HL-60 (cell line): ENCODE measurements at regions not wholly inside any gene's neighbourhood (a gene's known extent, or its start where the extent isn't known, plus 50 kb on each side); places are given as distances from the start of the nearest gene placed in this dataset.

ENCODE experiments used
- DNase-seq, 2 experiments: peaks; one replicate each; pipeline ENCODE4 v3.0.0-alpha.2; 2010 to 2020; ENCODE audit warnings: low read depth in 1 of 2, low spot score in 1 of 2
- H3K27ac ChIP-seq: fragments of 250-450 bp; sonication (Bioruptor Pico); replicated peaks from 2 replicates; pipeline ENCODE4 v1.5.1; 2020; ENCODE audit warnings: mild to moderate bottlenecking, moderate library complexity
- H3K27me3 ChIP-seq: fragments of 250-450 bp; sonication (Bioruptor Pico); 2 replicates; pipeline ENCODE4 v1.5.1; 2021; ENCODE audit warnings: mild to moderate bottlenecking, moderate library complexity; ENCODE audit not compliant: insufficient read depth, poor library complexity, severe bottlenecking
- H3K4me3 ChIP-seq: replicated peaks from 2 replicates; pipeline ENCODE4 v1.5.1; 2011; ENCODE audit warnings: mild to moderate bottlenecking, control low read depth, low read length; ENCODE audit not compliant: insufficient read depth
- CTCF ChIP-seq: IDR thresholded peaks from one replicate; pipeline ENCODE4 v1.5.1; 2011; ENCODE audit warnings: low read length, control low read depth, inconsistent platforms; ENCODE audit not compliant: insufficient read depth
- GABPA ChIP-seq: IDR thresholded peaks from 2 replicates; pipeline ENCODE4 v1.6.1; 2012; ENCODE audit warnings: low read depth
- POLR2AphosphoS5 ChIP-seq: IDR thresholded peaks from 2 replicates; pipeline ENCODE4 v1.6.1; 2012; ENCODE audit warnings: low read depth
- REST ChIP-seq: IDR thresholded peaks from 2 replicates; pipeline ENCODE4 v1.6.1; 2012; ENCODE audit warnings: low read depth; ENCODE audit not compliant: insufficient replicate concordance
- SPI1 ChIP-seq: IDR thresholded peaks from 2 replicates; pipeline ENCODE4 v1.6.1; 2012; ENCODE audit warnings: low read depth, mild to moderate bottlenecking, borderline replicate concordance

GRCh38 chr21:23119491-23119890 is 2121.3 kb downstream of the NCAM2 start:
- no peaks in the 10 kb centered on the region for H3K27me3 ChIP-seq

GRCh38 chr21:23127973-23128372 is 2129.8 kb downstream of the NCAM2 start:
- DNase-seq, result no peak

More at GRCh38 chr21:23119491-23119890, 2121.3 kb downstream of the NCAM2 start:
- Histone ChIP-seq H3K27ac (no peak overlapping the region), H3K4me3 (no peak overlapping the region)
- no peak for DNase-seq
- TF ChIP-seq GABPA (no peak), POLR2AphosphoS5 (no peak), SPI1 (no peak), REST (no peak), CTCF (no peak)

GRCh38 chr21:23130308-23130707 is 2132.1 kb downstream of the NCAM2 start:
- TF ChIP-seq GABPA, result no peak
- TF ChIP-seq POLR2AphosphoS5, result no peak
- no peak for TF ChIP-seq SPI1
- no peak for TF ChIP-seq CTCF
- no peak for TF ChIP-seq REST
- no peak for DNase-seq
- no peak overlapping the region for H3K4me3 ChIP-seq
- H3K27ac ChIP-seq, result no peak overlapping the region
- H3K27me3 ChIP-seq, result no peaks in the 10 kb centered on the region

More at GRCh38 chr21:23127973-23128372, 2129.8 kb downstream of the NCAM2 start:
- H3K27me3 ChIP-seq, result no peaks in the 10 kb centered on the region
- no peak overlapping the region for H3K4me3 ChIP-seq
- no peak overlapping the region for H3K27ac ChIP-seq
- no peak for TF ChIP-seq GABPA
- TF ChIP-seq REST, result no peak

- no peak for TF ChIP-seq CTCF
- no peak for TF ChIP-seq POLR2AphosphoS5
- TF ChIP-seq REST, result no peak
- TF ChIP-seq GABPA, result no peak
- no peak for TF ChIP-seq SPI1
- no peaks in the 10 kb centered on the region for H3K27me3 ChIP-seq
- no peak overlapping the region for H3K27ac ChIP-seq
- no peak overlapping the region for H3K4me3 ChIP-seq
- no peak for DNase-seq
These were observed 2133.0 kb downstream of the NCAM2 start for GRCh38 chr21:23131177-23131576.
